ENCODE measurements at regions not wholly inside any gene's neighbourhood (a gene's known extent, or its start where the extent isn't known, plus 50 kb on each side); places are given as distances from the start of the nearest gene placed in this dataset.
"Not testable (repeated sequence)": the region's sequence is repeated elsewhere in the genome, so short reads cannot be mapped to it uniquely, and the experiment has no call there.

- DNase-seq (ENCODE audit: extremely low read depth in 1 of 2, low read depth in 1 of 2): no peak
Observed at GRCh38 chr13:58463841-58464240, 832.3 kb downstream of the PCDH17 start.

DNA sequence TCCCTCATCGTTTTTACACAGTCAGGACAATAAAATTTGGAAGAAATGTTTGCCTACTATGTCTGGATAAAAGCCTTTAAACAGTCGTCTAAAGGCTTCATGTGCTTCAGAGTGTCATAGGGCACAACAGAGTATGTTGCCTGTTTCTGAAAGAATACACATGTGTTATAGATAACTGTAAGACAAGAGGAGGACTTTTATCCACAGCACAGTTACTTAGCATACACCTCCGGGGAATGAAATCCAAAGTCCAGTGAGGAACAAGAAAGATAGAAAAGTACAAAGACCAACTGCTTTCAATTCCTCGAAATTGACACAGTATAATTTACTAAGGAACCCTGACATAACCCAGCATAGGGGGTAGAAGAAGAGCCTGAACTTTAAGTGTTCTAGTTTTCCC lies 835.6 kb downstream of the PCDH17 start:
- DNase-seq (ENCODE audit: extremely low read depth in 1 of 2, low read depth in 1 of 2): no peak

- no peak for DNase-seq (ENCODE audit: extremely low read depth in 1 of 2, low read depth in 1 of 2)
Observed at GRCh38 chr13:58472483-58472882, 840.9 kb downstream of the PCDH17 start.

DNA sequence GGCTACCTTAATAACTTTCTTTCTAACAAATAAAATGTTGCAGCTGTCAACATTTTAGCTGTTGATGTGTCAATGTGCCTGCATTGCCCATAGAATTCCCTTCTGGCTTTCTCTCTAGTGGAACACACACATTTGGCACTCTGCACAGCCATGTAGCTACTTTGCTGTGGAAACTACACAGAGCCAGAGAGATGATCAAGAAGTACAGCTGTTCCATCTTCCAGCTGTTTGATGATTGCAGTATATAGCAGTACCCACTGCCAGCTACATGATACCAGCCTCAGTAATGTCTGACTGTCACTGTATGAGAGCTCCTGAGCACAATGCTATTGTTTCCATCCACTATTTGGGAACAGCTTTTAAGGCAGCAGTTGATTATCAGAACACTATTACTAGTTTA lies 843.0 kb downstream of the PCDH17 start:
- DNase-seq (ENCODE audit: extremely low read depth in 1 of 2, low read depth in 1 of 2): no peak

- DNase-seq (ENCODE audit: extremely low read depth in 1 of 2, low read depth in 1 of 2): no peak
Observed at GRCh38 chr13:58476206-58476918, 844.8 kb downstream of the PCDH17 start.

DNA sequence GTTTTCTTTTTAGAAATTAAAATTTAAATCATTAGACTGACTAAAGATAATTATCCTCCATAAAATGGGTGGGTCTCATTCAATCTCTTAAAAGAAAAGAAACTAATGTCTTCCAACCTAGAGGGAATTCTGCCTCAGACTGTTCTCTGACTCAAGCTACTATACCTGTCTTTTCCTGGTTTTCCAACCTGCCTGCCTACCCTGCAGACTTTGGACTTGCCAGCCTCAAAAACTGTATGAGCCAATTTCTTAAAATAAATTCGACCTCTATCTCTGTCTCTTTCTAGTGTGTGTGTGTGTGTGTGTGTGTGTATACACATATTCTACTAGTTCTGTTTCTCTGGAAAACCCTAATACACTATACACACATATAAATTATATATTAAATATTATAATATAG lies 847.3 kb downstream of the PCDH17 start:
- no peak for DNase-seq (ENCODE audit: extremely low read depth in 1 of 2, low read depth in 1 of 2)

DNA sequence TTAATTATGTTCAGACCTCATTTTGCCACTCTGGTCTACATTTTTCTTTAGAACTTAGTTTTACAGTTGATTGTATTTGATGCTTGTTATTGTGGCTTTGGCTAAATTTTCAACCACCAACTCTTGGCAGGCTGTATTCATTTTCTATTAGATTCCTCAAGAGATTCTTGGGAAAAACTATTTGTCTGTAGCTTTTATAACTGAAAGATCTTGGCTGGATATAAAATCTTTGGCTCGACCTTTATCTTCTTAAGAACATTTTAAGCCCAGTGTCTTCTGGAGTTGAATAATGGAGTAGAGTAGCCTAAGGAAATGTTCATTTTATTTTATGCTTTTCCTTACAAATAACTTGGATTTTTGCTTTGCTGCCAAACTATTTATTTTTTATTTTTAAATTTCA lies 848.5 kb downstream of the PCDH17 start:
- DNase-seq (ENCODE audit: extremely low read depth in 1 of 2, low read depth in 1 of 2): no peak

DNA sequence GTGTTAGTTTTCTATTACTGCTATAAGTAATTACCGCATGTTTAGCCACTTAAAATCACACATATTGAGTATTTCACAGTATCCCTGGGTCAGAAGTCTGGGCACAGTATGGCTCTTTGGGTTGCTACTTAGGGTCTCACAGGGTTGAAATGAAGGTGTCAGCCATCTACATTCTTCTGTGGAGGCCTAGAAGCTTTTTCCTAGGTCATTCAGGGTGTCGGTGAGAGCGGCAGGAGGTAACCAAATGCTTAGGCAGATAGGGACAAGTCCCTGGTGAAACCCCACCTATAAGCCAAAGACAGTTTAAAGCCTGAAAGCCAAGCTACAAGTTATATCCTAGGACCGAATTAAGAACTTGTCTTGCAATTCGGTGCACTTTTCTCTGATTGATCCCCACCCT lies 856.7 kb downstream of the PCDH17 start:
- no peak for DNase-seq (ENCODE audit: extremely low read depth in 1 of 2, low read depth in 1 of 2)

- DNase-seq (ENCODE audit: extremely low read depth in 1 of 2, low read depth in 1 of 2): no peak
Observed at GRCh38 chr13:58495668-58496067, 864.1 kb downstream of the PCDH17 start.

DNA sequence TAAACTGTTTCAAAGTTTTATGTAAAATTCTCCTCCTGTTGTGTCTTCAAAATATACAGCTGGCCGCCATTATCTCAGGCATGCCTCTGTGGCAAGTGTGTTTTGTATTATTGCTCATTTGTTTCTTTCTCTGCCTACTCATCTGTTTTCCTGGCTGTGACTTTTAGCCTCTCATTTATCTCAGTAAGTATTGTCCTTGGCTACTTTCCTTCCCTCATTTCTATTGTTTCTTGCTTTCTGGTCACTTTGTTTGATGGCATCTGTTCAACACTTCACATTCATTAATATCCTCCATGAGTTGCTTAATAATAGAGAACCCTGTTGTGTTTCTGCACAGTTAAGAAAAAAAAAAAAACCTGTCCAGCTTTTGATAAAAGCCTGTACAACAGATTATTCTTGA lies 869.4 kb downstream of the PCDH17 start:
- DNase-seq (ENCODE audit: extremely low read depth in 1 of 2, low read depth in 1 of 2): no peak

GRCh38 chr13:58504202-58504700 lies 872.7 kb downstream of the PCDH17 start:
- not testable (repeated sequence) for DNase-seq (ENCODE audit: extremely low read depth in 1 of 2, low read depth in 1 of 2)

GRCh38 chr13:58505262-58505920 lies 873.8 kb downstream of the PCDH17 start:
- DNase-seq (ENCODE audit: extremely low read depth in 1 of 2, low read depth in 1 of 2): not testable (repeated sequence)

DNA sequence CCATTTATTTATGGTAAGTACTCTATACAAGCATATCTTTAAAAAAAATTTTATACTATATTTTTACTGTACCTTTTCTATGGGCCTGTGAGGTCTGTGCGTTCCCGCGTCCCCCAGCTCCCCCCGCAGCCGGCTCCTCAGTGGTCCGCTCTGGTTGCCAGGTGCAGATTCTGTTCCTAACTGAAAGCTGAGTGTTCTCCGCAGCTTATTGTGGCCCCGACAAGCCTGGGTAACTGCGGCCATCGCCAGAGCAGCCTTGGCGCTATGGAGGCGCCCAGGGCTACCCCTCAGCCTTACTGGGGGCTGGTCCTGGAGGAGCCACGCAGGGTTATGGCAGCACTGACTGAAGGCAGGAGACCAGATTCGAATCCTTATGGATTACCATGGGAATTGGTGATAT lies 896.8 kb downstream of the PCDH17 start:
- no peak for DNase-seq (ENCODE audit: extremely low read depth in 1 of 2, low read depth in 1 of 2)

- DNase-seq (ENCODE audit: extremely low read depth in 1 of 2, low read depth in 1 of 2): no peak
Observed at GRCh38 chr13:58531614-58532013, 900.1 kb downstream of the PCDH17 start.

GRCh38 chr13:58542530-58542929 lies 911.0 kb downstream of the PCDH17 start:
- DNase-seq (ENCODE audit: extremely low read depth in 1 of 2, low read depth in 1 of 2): no peak

GRCh38 chr13:58547419-58547818 lies 915.9 kb downstream of the PCDH17 start:
- no peak for DNase-seq (ENCODE audit: extremely low read depth in 1 of 2, low read depth in 1 of 2)

GRCh38 chr13:58566176-58566575 lies 934.6 kb downstream of the PCDH17 start:
- no peak for DNase-seq (ENCODE audit: extremely low read depth in 1 of 2, low read depth in 1 of 2)

DNA sequence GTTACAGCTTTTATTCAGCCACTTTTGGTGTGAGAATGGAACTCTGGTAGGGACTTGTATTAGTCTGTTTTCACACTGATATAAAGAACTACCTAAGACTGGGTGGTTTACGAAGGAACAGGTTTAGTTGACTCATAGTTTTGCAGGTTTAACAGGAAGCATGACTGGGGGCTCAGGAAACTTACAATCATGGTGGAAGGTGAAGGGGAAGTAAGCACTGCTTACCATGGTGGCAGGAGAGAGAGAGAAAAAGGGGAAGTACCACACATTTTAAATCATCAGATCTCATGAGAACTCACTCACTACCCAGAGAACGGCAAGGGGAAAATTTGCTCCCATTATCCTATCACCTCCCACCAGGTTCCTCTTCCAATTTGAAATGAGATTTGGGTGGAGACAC lies 942.2 kb downstream of the PCDH17 start:
- no peak for DNase-seq (ENCODE audit: extremely low read depth in 1 of 2, low read depth in 1 of 2)

DNA sequence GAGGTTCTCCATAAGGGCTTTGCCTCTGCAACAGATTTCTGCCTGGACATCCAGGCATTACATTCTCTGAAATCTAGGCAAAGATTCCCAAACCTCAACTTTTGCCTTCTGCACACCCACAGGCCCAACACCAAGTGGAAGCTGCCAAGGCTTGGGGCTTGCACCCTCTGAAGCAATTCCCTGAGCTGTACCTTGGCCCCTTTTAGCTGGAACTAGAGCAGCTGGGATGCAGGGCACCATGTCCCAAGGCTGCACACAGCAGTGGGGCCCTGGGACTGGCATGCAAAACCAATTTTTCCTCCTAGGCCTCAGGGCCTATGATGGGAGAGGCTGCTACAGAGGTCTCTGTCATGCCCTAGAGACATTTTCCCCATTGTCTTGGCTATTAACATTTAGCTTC lies 943.2 kb downstream of the PCDH17 start:
- no peak for DNase-seq (ENCODE audit: extremely low read depth in 1 of 2, low read depth in 1 of 2)

DNA sequence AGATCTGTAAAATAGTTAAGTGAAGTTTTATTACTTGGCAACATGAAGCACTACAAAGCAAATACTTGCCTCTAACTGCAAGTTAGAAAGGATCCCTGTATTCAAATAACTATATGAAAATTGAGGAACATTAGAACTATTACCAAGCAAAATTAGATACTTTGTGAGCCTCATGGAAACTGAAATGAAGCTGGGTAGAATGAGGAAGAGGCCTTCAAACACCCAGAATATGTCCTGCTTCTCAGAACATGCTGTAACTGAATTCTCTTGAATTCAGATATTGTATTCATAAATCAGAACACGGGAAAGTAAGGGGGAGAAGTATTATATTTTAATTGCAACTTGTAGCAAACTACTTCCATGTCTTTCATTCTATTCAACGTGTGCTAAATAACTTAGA lies 947.9 kb downstream of the PCDH17 start:
- DNase-seq (ENCODE audit: extremely low read depth in 1 of 2, low read depth in 1 of 2): no peak

DNA sequence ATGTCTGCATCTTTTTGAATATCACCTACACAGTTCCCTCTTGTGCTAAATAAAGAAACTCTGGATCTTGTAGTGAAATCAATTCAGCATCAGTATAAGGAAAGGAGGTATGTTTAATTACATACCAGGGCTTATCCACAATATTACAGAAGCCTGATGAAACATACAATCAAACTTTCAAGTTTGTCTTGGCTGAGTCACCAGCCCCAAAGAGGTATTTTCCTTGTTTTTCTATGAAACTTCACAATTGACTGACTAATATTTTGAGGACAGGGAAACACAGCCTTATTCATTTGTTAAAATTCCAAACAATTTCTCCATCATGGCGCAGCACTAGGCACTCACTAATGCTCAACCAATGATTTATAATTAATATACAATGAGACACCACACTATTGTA lies 952.4 kb downstream of the PCDH17 start:
- DNase-seq (ENCODE audit: extremely low read depth in 1 of 2, low read depth in 1 of 2): no peak

DNA sequence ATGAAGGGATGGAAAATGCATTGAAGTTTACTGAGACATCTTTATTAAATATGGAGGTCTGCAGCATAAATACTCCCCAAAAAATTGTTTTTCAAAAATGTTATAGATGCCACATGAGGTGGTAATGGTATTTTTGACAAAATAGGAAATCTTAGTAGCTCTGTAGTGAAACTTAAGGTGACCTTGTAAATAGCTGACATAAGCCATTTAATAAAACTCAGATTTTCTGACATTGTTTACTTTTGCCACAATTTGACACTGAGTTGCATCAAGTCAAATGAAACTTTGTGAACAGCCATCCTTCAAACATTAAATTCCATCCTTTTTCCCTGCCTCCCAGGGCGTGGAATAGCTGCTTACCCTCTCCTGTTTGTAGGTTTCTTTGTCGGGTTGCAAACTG lies 953.1 kb downstream of the PCDH17 start:
- DNase-seq (ENCODE audit: extremely low read depth in 1 of 2, low read depth in 1 of 2): no peak

DNA sequence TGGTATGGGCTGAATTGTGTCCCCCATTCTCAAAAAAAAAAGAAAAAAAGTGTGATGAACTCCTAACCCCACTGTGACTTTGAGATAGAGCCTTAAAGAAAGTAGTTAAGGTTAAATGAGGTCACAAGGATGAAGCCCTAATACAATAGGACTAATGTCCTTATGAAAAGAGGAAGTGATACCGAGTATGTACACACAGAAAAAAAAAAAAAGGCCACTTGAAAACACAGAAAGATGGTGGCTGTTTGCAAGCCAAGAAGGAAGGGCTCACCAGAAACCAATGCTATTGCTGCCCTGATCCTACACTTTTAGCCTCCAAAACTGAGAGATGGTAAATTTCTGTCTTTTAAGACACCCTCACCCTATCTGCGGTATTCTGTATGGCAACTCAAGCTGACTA lies 955.6 kb downstream of the PCDH17 start:
- DNase-seq (ENCODE audit: extremely low read depth in 1 of 2, low read depth in 1 of 2): no peak
